H9 (cell line): ENCODE measurements at regions not wholly inside any gene's neighbourhood (a gene's known extent, or its start where the extent isn't known, plus 50 kb on each side); places are given as distances from the start of the nearest gene placed in this dataset.

Experiments
- DNase-seq: peaks from one replicate; pipeline ENCODE4 v3.0.0-alpha.2; 2017
- H2AFZ ChIP-seq: one replicate; pipeline ENCODE4 v1.6.1; 2013; ENCODE audit warnings: mild to moderate bottlenecking, low read length, control low read depth, moderate library complexity
- H2AK5ac ChIP-seq: 2 replicates; pipeline ENCODE4 v1.6.1; 2013; ENCODE audit warnings: low read length, control low read depth, mixed read lengths; ENCODE audit not compliant: insufficient read length
- H2BK120ac ChIP-seq: one replicate; pipeline ENCODE4 v1.6.1; 2013; ENCODE audit warnings: low read depth, mild to moderate bottlenecking, low read length, control low read depth, inconsistent platforms; ENCODE audit not compliant: poor library complexity, severe bottlenecking
- H2BK12ac ChIP-seq: 2 replicates; pipeline ENCODE4 v1.6.1; 2013; ENCODE audit warnings: low read length, control low read depth, mixed read lengths, low read depth; ENCODE audit not compliant: insufficient read length
- H2BK15ac ChIP-seq: 2 replicates; pipeline ENCODE4 v1.6.1; 2013; ENCODE audit warnings: low read depth, low read length, control low read depth
- H2BK20ac ChIP-seq: one replicate; pipeline ENCODE4 v1.6.1; 2013; ENCODE audit warnings: low read depth, mild to moderate bottlenecking, low read length, control low read depth, inconsistent platforms; ENCODE audit not compliant: poor library complexity, severe bottlenecking
- H2BK5ac ChIP-seq: 2 replicates; pipeline ENCODE4 v1.6.1; 2013; ENCODE audit warnings: low read length, control low read depth, mixed read lengths; ENCODE audit not compliant: insufficient read length
- H3K14ac ChIP-seq: 2 replicates; pipeline ENCODE4 v1.6.1; 2013; ENCODE audit warnings: low read length, control low read depth; ENCODE audit not compliant: insufficient read depth
- H3K18ac ChIP-seq: 2 replicates; pipeline ENCODE4 v1.6.1; 2013; ENCODE audit warnings: low read depth, mild to moderate bottlenecking, mixed read lengths, low read length, control low read depth; ENCODE audit not compliant: insufficient read length
- H3K23ac ChIP-seq: 2 replicates; pipeline ENCODE4 v1.6.1; 2013; ENCODE audit warnings: low read length, control low read depth, mixed read lengths, low read depth; ENCODE audit not compliant: insufficient read length
- H3K23me2 ChIP-seq: 2 replicates; pipeline ENCODE4 v1.6.1; 2013; ENCODE audit warnings: low read depth, mild to moderate bottlenecking, mixed read lengths, low read length, control low read depth; ENCODE audit not compliant: insufficient read length, poor library complexity, severe bottlenecking
- H3K27ac ChIP-seq: 2 replicates; pipeline ENCODE4 v1.5.1; 2013; ENCODE audit warnings: low read length, control low read depth, mixed read lengths, low read depth; ENCODE audit not compliant: insufficient read length
- H3K27me3 ChIP-seq: 2 replicates; pipeline ENCODE4 v1.6.1; 2013; ENCODE audit warnings: low read length, control low read depth, inconsistent platforms; ENCODE audit not compliant: insufficient read depth
- H3K4ac ChIP-seq: 2 replicates; pipeline ENCODE4 v1.6.1; 2013; ENCODE audit warnings: low read depth, mild to moderate bottlenecking, control low read depth, inconsistent platforms, low read length, moderate library complexity
- H3K4me1 ChIP-seq: 2 replicates; pipeline ENCODE4 v1.6.1; 2013; ENCODE audit warnings: low read length, control low read depth, inconsistent platforms; ENCODE audit not compliant: insufficient read depth
- H3K4me2 ChIP-seq: 2 replicates; pipeline ENCODE4 v1.6.1; 2013; ENCODE audit warnings: low read length, control low read depth, mixed read lengths; ENCODE audit not compliant: insufficient read length, insufficient read depth
- H3K56ac ChIP-seq: 2 replicates; pipeline ENCODE4 v1.6.1; 2013; ENCODE audit warnings: low read depth, mild to moderate bottlenecking, mixed read lengths, low read length, control low read depth; ENCODE audit not compliant: insufficient read length
- H3K79me1 ChIP-seq: 2 replicates; pipeline ENCODE4 v1.6.1; 2013; ENCODE audit warnings: low read depth, mild to moderate bottlenecking, moderate library complexity, low read length, control low read depth, inconsistent platforms; ENCODE audit not compliant: insufficient read depth, poor library complexity, severe bottlenecking
- H3K79me2 ChIP-seq: 2 replicates; pipeline ENCODE4 v1.6.1; 2013; ENCODE audit warnings: low read length, control low read depth, inconsistent platforms; ENCODE audit not compliant: insufficient read depth
- H3K9ac ChIP-seq: 2 replicates; pipeline ENCODE4 v1.6.1; 2013; ENCODE audit warnings: low read length, control low read depth, mixed read lengths; ENCODE audit not compliant: insufficient read length; ENCODE audit errors: extremely low read depth
- H3K9me3 ChIP-seq: one replicate; pipeline ENCODE4 v1.6.1; 2013; ENCODE audit warnings: low read depth, low read length, inconsistent platforms; ENCODE audit not compliant: control insufficient read depth
- H3T11ph ChIP-seq: one replicate; pipeline ENCODE4 v1.6.1; 2013; ENCODE audit warnings: mild to moderate bottlenecking, low read length, control low read depth, inconsistent platforms
- H4K20me1 ChIP-seq: one replicate; pipeline ENCODE4 v1.6.1; 2013; ENCODE audit not compliant: control insufficient read depth, insufficient read length, insufficient read depth
- H4K5ac ChIP-seq: 2 replicates; pipeline ENCODE4 v1.6.1; 2013; ENCODE audit warnings: low read depth, mild to moderate bottlenecking, mixed read lengths, low read length, control low read depth; ENCODE audit not compliant: insufficient read length
- H4K8ac ChIP-seq: replicated peaks from 2 replicates; pipeline ENCODE4 v1.6.1; 2013; ENCODE audit warnings: low read length, control low read depth, mixed read lengths, low read depth; ENCODE audit not compliant: insufficient read length
- H4K91ac ChIP-seq: 2 replicates; pipeline ENCODE4 v1.6.1; 2013; ENCODE audit warnings: low read depth, mild to moderate bottlenecking, moderate library complexity, mixed read lengths, low read length, control low read depth; ENCODE audit not compliant: insufficient read length
- H3K27ac Mint-ChIP-seq, 3 experiments: 2 replicates in 2 of 3; 3 replicates in 1 of 3; pipeline ENCODE4 v1.8.0; 2020 to 2021; ENCODE audit warnings: mixed read lengths in 3 of 3, mild to moderate bottlenecking in 1 of 3, moderate library complexity in 1 of 3
- H3K27me3 Mint-ChIP-seq: 2 replicates; pipeline ENCODE4 v1.8.0; 2021; ENCODE audit warnings: low read depth, mild to moderate bottlenecking, moderate library complexity, mixed read lengths
- H3K36me3 Mint-ChIP-seq, 3 experiments: 2 replicates in 2 of 3; 3 replicates in 1 of 3; pipeline ENCODE4 v1.8.0; 2020 to 2021; ENCODE audit warnings: low read depth in 3 of 3, mixed read lengths in 3 of 3; ENCODE audit not compliant: insufficient read depth in 1 of 3
- H3K4me1 Mint-ChIP-seq, 2 experiments: 2 replicates each; pipeline ENCODE4 v1.8.0; 2020; ENCODE audit warnings: mixed read lengths in 2 of 2
- H3K4me3 Mint-ChIP-seq, 2 experiments: 2 replicates in 1 of 2; 3 replicates in 1 of 2; pipeline ENCODE4 v1.8.0; 2020 to 2021; ENCODE audit warnings: mild to moderate bottlenecking in 2 of 2, mixed read lengths in 2 of 2, moderate library complexity in 1 of 2
- H3K9me3 Mint-ChIP-seq, 2 experiments: 2 replicates in 1 of 2; 3 replicates in 1 of 2; pipeline ENCODE4 v1.8.0; 2020; ENCODE audit warnings: mild to moderate bottlenecking in 2 of 2, mixed read lengths in 2 of 2, moderate library complexity in 1 of 2
- WGBS: extraction: QIAGEN DNeasy Blood & Tissue Kit; methylation state at CpG from one replicate; pipeline ENCODE4 v1.1.7; 2013; ENCODE audit warnings: missing lambda C conversion rate, low lambda C conversion rate, mixed read lengths; ENCODE audit not compliant: insufficient read length; ENCODE audit errors: extremely low coverage; 5-methylcytosine and 5-hydroxymethylcytosine counted together
- TF ChIP-seq, protein P1 (sequence below): fragments of 200-600 bp; sonication (generic); conservative IDR thresholded peaks from 3 replicates; pipeline ENCODE4 v1.8.0; 2021; ENCODE audit warnings: antibody characterized with exemption, mild to moderate bottlenecking

DNA sequence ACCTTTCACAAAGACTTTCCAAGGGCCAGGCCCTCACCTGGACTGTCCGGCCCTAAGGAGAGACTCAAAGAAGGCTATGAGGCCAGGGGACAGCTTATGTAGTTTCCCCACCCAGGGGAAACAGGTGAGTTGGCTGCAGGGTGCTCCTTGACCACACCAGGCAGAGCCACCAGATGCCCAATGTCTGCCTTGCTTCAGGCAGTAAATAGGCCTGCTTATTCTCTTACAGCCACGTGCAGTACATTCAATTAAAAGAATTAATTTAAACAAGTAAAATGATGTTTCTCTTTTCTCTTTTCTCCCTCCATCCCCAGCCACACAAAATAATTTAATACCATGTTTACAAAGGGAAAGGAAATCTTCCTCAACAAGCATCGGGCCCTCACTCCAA lies 66.6 kb upstream of the ABLIM1 start:
- H3K4me1 Mint-ChIP-seq: peaks cover 5 to 6% of the 10 kb centered on the region in 2 experiments; a peak in 2 of 4 replicates
- H3K79me1 ChIP-seq: no peaks in the 10 kb centered on the region
- TF ChIP-seq, protein P1, sequence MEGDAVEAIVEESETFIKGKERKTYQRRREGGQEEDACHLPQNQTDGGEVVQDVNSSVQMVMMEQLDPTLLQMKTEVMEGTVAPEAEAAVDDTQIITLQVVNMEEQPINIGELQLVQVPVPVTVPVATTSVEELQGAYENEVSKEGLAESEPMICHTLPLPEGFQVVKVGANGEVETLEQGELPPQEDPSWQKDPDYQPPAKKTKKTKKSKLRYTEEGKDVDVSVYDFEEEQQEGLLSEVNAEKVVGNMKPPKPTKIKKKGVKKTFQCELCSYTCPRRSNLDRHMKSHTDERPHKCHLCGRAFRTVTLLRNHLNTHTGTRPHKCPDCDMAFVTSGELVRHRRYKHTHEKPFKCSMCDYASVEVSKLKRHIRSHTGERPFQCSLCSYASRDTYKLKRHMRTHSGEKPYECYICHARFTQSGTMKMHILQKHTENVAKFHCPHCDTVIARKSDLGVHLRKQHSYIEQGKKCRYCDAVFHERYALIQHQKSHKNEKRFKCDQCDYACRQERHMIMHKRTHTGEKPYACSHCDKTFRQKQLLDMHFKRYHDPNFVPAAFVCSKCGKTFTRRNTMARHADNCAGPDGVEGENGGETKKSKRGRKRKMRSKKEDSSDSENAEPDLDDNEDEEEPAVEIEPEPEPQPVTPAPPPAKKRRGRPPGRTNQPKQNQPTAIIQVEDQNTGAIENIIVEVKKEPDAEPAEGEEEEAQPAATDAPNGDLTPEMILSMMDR: no peak

More for the DNA sequence above, 66.6 kb upstream of the ABLIM1 start:
- Histone ChIP-seq H3K23me2 (no peaks in the 10 kb centered on the region), H4K20me1 (no peaks in the 10 kb centered on the region), H3K18ac (no peak overlapping the region), H3T11ph (no peak overlapping the region), H2AK5ac (no peak overlapping the region), H3K27ac (no peak overlapping the region), H4K91ac (no peak overlapping the region), H2BK12ac (no peak overlapping the region), H4K5ac (no peak overlapping the region), H2BK5ac (no peak overlapping the region), H2BK20ac (no peak overlapping the region), H3K9ac (no peak overlapping the region), H2BK120ac (no peak overlapping the region), H3K27me3 (no peaks in the 10 kb centered on the region), H3K14ac (no peak overlapping the region), H3K4me1 (no peaks in the 10 kb centered on the region; the same call in 1 of the 2 replicates), H2BK15ac (no peak overlapping the region), H3K79me2 (no peaks in the 10 kb centered on the region), H3K9me3 (no peaks in the 10 kb centered on the region), H2AFZ (no peak overlapping the region), H3K23ac (no peak overlapping the region), H3K4me2 (no peak overlapping the region), H4K8ac (no peak overlapping the region), H3K56ac (no peak overlapping the region), H3K4ac (no peak overlapping the region)
- peaks cover 0 to 5% of the 10 kb centered on the region in 2 experiments; a peak in 1 of 5 replicates for H3K9me3 Mint-ChIP-seq
- no peaks in the 10 kb centered on the region for H3K27me3 Mint-ChIP-seq
- DNase-seq: no peak
- no peak overlapping the region for H3K4me3 Mint-ChIP-seq
- H3K27ac Mint-ChIP-seq: no peak overlapping the region
- WGBS: no CpG with 5 or more reads among the region's 3 CpGs
- no peaks in the 10 kb centered on the region for H3K36me3 Mint-ChIP-seq
